Smooth muscle cell (in vitro differentiated cells): ENCODE measurements at regions not wholly inside any gene's neighbourhood (a gene's known extent, or its start where the extent isn't known, plus 50 kb on each side); places are given as distances from the start of the nearest gene placed in this dataset.

Experiments
- DNase-seq: peaks from one replicate; lab custom pipeline; 2025; ENCODE audit not compliant: unreplicated experiment; lab: John Stamatoyannopoulos, UW
- H2AFZ ChIP-seq: fragments of 200-600 bp; sonication (generic); 2 replicates; pipeline ENCODE4 v1.6.0; 2016; ENCODE audit warnings: antibody characterized with exemption, low read depth, mild to moderate bottlenecking
- H3F3A ChIP-seq: fragments of 200-600 bp; sonication (generic); 2 replicates; pipeline ENCODE4 v1.6.0; 2017; ENCODE audit warnings: antibody characterized with exemption, low read depth
- H3K27ac ChIP-seq: fragments of 200-600 bp; sonication (generic); 2 replicates; pipeline ENCODE4 v1.5.1; 2016; ENCODE audit warnings: low read depth, mild to moderate bottlenecking
- H3K27me3 ChIP-seq: fragments of 200-600 bp; sonication (generic); 2 replicates; pipeline ENCODE4 v1.6.1; 2016; ENCODE audit warnings: low read depth, mild to moderate bottlenecking
- H3K36me3 ChIP-seq: fragments of 200-600 bp; sonication (generic); 2 replicates; pipeline ENCODE4 v1.5.1; 2016; ENCODE audit warnings: low read depth
- H3K4me1 ChIP-seq: fragments of 200-600 bp; sonication (generic); 2 replicates; pipeline ENCODE4 v1.5.1; 2016; ENCODE audit warnings: low read depth
- H3K4me2 ChIP-seq: fragments of 200-600 bp; sonication (generic); 2 replicates; pipeline ENCODE4 v1.6.0; 2016; ENCODE audit warnings: mild to moderate bottlenecking
- H3K4me3 ChIP-seq: fragments of 200-600 bp; sonication (generic); 2 replicates; pipeline ENCODE4 v1.5.1; 2016; ENCODE audit warnings: mild to moderate bottlenecking
- H3K79me2 ChIP-seq: fragments of 200-600 bp; sonication (generic); 2 replicates; pipeline ENCODE4 v1.6.0; 2016; ENCODE audit warnings: low read depth, mild to moderate bottlenecking
- H3K9ac ChIP-seq: fragments of 200-600 bp; sonication (generic); 2 replicates; pipeline ENCODE4 v1.6.0; 2016; ENCODE audit warnings: low read depth
- H3K9me3 ChIP-seq: fragments of 200-600 bp; sonication (generic); replicated peaks from 2 replicates; pipeline ENCODE4 v1.5.1; 2016; ENCODE audit warnings: low read depth
- H4K20me1 ChIP-seq: fragments of 200-600 bp; sonication (generic); 2 replicates; pipeline ENCODE4 v1.6.0; 2016; ENCODE audit warnings: low read depth
- WGBS: methylation state at CpG from one replicate; pipeline ENCODE4 v1.1.7; 2016; ENCODE audit warnings: low lambda C conversion rate; 5-methylcytosine and 5-hydroxymethylcytosine counted together
- TF ChIP-seq, protein P1 (sequence below): fragments of 200-600 bp; sonication (generic); IDR thresholded peaks from 2 replicates; pipeline ENCODE4 v1.5.1; 2017; ENCODE audit warnings: borderline replicate concordance, mild to moderate bottlenecking, antibody characterized with exemption; ENCODE audit not compliant: insufficient read depth, poor library complexity, severe bottlenecking

DNA sequence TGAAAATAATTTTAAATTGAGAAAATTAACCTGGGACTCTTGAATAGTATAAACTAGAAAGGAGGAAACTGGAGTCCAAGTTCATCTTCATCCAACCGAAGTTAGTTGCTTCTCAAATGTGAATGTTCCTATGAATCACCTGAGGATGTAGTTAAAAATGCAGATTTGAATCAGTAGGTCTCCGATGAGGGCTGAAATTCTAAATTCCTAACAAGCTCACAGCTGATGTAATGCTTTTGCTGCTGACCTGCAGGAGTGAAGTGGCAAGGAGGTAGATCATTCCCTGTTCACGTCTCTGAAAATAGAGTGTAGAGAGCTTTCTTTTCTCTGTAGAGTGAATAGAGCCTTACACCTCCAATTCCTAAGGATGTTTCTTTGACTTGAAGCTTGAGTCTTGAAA is 685.5 kb downstream of the CPS1 start:
- TF ChIP-seq, protein P1, sequence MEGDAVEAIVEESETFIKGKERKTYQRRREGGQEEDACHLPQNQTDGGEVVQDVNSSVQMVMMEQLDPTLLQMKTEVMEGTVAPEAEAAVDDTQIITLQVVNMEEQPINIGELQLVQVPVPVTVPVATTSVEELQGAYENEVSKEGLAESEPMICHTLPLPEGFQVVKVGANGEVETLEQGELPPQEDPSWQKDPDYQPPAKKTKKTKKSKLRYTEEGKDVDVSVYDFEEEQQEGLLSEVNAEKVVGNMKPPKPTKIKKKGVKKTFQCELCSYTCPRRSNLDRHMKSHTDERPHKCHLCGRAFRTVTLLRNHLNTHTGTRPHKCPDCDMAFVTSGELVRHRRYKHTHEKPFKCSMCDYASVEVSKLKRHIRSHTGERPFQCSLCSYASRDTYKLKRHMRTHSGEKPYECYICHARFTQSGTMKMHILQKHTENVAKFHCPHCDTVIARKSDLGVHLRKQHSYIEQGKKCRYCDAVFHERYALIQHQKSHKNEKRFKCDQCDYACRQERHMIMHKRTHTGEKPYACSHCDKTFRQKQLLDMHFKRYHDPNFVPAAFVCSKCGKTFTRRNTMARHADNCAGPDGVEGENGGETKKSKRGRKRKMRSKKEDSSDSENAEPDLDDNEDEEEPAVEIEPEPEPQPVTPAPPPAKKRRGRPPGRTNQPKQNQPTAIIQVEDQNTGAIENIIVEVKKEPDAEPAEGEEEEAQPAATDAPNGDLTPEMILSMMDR = no peak
- WGBS = 87% methylated on average over 3 of the region's 3 CpGs
- Histone ChIP-seq H2AFZ (no peak overlapping the region), H4K20me1 (no peaks in the 10 kb centered on the region), H3K4me3 (no peak overlapping the region), H3K9me3 (no peaks in the 10 kb centered on the region), H3K9ac (no peak overlapping the region), H3K36me3 (no peaks in the 10 kb centered on the region), H3K79me2 (no peaks in the 10 kb centered on the region), H3K27ac (no peak overlapping the region), H3K27me3 (no peaks in the 10 kb centered on the region), H3K4me1 (no peaks in the 10 kb centered on the region), H3F3A (no peaks in the 10 kb centered on the region), H3K4me2 (no peak overlapping the region)
- no peak for DNase-seq

DNA sequence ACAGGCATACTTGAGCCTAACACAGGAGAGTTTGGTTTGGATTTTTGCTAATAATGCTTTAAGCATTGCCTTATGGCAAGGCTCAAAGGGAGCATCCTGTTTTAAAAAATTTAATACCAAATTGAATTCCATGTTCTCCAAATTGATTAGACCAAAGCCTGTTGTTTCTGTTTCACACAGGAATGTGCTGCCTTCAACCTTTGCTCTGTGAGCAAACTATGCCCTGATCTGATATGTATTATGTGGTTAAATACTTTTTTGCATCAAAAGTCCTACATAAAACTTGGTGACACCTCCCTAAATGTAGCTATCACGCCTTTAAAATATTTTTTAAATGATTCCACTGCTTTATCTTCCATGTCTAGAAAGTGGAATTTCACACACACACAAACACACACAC is 691.4 kb downstream of the CPS1 start:
- Histone ChIP-seq H3K9ac (no peak overlapping the region), H2AFZ (no peak overlapping the region), H3K4me2 (no peak overlapping the region), H3K4me1 (no peaks in the 10 kb centered on the region), H3K79me2 (no peaks in the 10 kb centered on the region), H3F3A (no peaks in the 10 kb centered on the region), H4K20me1 (no peaks in the 10 kb centered on the region), H3K27ac (no peak overlapping the region), H3K27me3 (no peaks in the 10 kb centered on the region), H3K9me3 (no peaks in the 10 kb centered on the region), H3K36me3 (no peaks in the 10 kb centered on the region), H3K4me3 (no peak overlapping the region)
- TF ChIP-seq, protein P1 = no peak
- DNase-seq = no peak
- whole genome bisulfite sequencing = 89% methylated on average over 1 of the region's 1 CpG

DNA sequence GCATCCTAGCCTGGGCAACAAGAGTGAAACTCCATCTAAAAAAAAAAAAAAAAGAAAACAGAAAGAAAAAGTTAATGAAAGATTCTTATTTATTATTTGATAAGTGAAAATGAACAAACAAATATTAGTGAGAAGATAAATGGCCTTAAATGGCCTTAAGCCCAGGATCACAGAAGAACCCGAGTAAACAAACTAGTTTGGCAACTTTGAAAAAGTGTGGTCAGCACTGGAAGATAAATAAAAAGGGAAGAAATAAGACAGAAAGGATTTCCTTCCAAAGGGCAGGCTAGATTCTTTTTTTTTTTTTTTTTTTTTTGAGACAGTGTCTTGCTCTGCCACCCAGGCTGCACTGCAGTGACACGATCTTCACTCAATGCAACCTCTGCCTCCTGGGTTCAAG is 692.4 kb downstream of the CPS1 start:
- no peak for DNase-seq

DNA sequence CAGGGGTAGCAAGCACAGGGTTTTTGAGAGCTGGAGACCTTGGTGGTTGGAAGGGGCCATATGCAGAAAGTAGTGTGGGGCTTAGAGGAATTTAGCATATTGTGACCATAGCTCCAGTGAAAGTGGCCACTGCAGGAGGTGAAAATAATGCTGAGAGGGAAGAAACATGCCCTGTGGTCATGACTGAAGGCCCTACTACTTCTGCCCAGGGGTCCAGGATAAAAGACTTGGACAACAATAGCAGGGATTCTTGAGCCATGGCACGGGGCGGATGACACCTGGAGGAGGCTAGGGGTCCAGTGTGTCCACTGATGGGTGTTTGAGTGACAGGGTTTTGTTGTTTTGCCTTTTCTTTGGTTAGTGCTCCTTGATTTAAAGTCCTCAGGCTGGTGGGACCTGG is 694.6 kb downstream of the CPS1 start:
- H3K27ac ChIP-seq = no peak overlapping the region
- WGBS = 96% methylated on average over 2 of the region's 2 CpGs

More for the DNA sequence above, 692.4 kb downstream of the CPS1 start:
- Histone ChIP-seq H3K27me3 (no peaks in the 10 kb centered on the region), H3F3A (no peaks in the 10 kb centered on the region), H2AFZ (no peak overlapping the region), H4K20me1 (no peaks in the 10 kb centered on the region), H3K4me3 (no peak overlapping the region), H3K4me2 (no peak overlapping the region), H3K36me3 (no peaks in the 10 kb centered on the region), H3K79me2 (no peaks in the 10 kb centered on the region), H3K9ac (no peak overlapping the region), H3K9me3 (no peaks in the 10 kb centered on the region), H3K4me1 (no peaks in the 10 kb centered on the region), H3K27ac (no peak overlapping the region)
- TF ChIP-seq, protein P1 = no peak
- 63% methylated on average over 2 of the region's 2 CpGs for WGBS

More for the DNA sequence above, 694.6 kb downstream of the CPS1 start:
- H3K27me3 ChIP-seq = no peaks in the 10 kb centered on the region
- TF ChIP-seq, protein P1 = no peak
- H3F3A ChIP-seq = no peaks in the 10 kb centered on the region
- no peaks in the 10 kb centered on the region for H3K79me2 ChIP-seq
- no peak for DNase-seq
- no peak overlapping the region for H3K4me2 ChIP-seq
- no peak overlapping the region for H3K9ac ChIP-seq
- no peak overlapping the region for H3K4me3 ChIP-seq
- H3K4me1 ChIP-seq = no peaks in the 10 kb centered on the region
- no peaks in the 10 kb centered on the region for H3K36me3 ChIP-seq
- H3K9me3 ChIP-seq = no peaks in the 10 kb centered on the region
- no peaks in the 10 kb centered on the region for H4K20me1 ChIP-seq
- no peak overlapping the region for H2AFZ ChIP-seq
